ENCODE measurements at regions not wholly inside any gene's neighbourhood (a gene's known extent, or its start where the extent isn't known, plus 50 kb on each side); places are given as distances from the start of the nearest gene placed in this dataset.

- Histone ChIP-seq H3K4me1 (no peaks in the 10 kb centered on the region), H3K4me3 (ENCODE audit: low read depth, low read length) (no peak overlapping the region), H3K36me3 (no peaks in the 10 kb centered on the region), H3K9me3 (no peaks in the 10 kb centered on the region), H3K27me3 (no peaks in the 10 kb centered on the region; the same call in 1 of the 2 replicates)
- no peak for DNase-seq
- TF ChIP-seq CTCF (IDR thresholded peaks at IDR 0.05; ENCODE audit: low read depth, low read length) = no peak
Measured at GRCh38 chr16:81151648-81152310, 55.6 kb upstream of the GCSH start.

GRCh38 chr16:81149614-81150013 lies 53.4 kb upstream of the GCSH start:
- H3K9me3 ChIP-seq = no peaks in the 10 kb centered on the region

GRCh38 chr16:81148277-81148676 lies 52.1 kb upstream of the GCSH start:
- Histone ChIP-seq H3K9me3 (no peaks in the 10 kb centered on the region), H3K4me3 (ENCODE audit: low read depth, low read length) (no peak overlapping the region), H3K4me1 (no peaks in the 10 kb centered on the region), H3K36me3 (no peaks in the 10 kb centered on the region), H3K27me3 (no peaks in the 10 kb centered on the region; the same call in 1 of the 2 replicates)
- TF ChIP-seq CTCF (IDR thresholded peaks at IDR 0.05; ENCODE audit: low read depth, low read length) = no peak
- DNase-seq = no peak

More at GRCh38 chr16:81149614-81150013, 53.4 kb upstream of the GCSH start:
- Histone ChIP-seq H3K36me3 (no peaks in the 10 kb centered on the region), H3K27me3 (no peaks in the 10 kb centered on the region; the same call in 1 of the 2 replicates), H3K4me3 (ENCODE audit: low read depth, low read length) (no peak overlapping the region), H3K4me1 (no peaks in the 10 kb centered on the region)
- DNase-seq = no peak
- TF ChIP-seq CTCF (IDR thresholded peaks at IDR 0.05; ENCODE audit: low read depth, low read length) = no peak
